Epithelial cell of prostate (primary cell): ENCODE measurements at regions not wholly inside any gene's neighbourhood (a gene's known extent, or its start where the extent isn't known, plus 50 kb on each side); places are given as distances from the start of the nearest gene placed in this dataset.

ENCODE experiments used
- DNase-seq: peaks from one replicate; pipeline ENCODE4 v3.0.0-alpha.2; 2011; ENCODE audit warnings: low read depth, low spot score
- H3K27ac ChIP-seq: fragments of 450-650 bp; 2 replicates; pipeline ENCODE4 v1.5.1; 2017; ENCODE audit warnings: mild to moderate bottlenecking

DNA sequence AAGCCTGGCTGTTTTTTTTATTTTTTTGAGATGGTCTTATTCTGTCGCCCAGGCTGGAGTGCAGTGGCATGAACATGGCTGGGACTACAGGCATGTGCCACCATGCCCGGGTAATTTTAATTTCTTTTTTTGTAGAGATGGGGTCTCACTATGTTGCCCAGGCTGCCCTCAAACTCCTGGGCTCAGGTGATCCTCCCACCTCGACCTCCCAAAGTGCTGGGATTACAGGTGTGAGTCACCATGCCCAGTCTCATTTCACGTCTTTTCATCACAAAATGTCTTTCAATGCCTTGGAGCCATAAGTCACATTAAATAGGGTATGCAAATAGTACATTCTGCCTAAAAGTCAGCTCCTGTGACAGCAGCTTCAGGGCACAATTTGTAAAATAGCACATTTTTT is 52.8 kb downstream of the SOX2 start:
- H3K27ac ChIP-seq: no peak overlapping the region
- no peak for DNase-seq

DNA sequence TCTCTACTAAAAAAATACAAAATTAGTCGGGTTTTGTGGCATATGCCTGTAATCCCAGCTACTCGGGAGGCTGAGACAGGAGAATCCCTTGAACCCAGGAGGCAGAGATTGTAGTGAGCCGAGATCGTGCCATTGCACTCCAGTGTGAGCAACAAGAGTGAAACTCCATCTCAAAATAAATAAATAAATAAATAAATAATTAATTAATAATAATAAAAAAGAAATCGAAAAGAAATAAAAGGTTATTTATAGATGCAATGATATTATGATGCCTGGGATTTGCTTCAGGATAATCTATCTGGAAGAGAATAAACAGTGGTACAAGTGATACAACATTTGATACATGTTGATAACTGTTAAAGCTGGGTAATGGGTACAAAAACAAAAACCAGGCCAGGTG is 58.6 kb downstream of the SOX2 start:
- H3K27ac ChIP-seq: no peak overlapping the region
- no peak for DNase-seq

DNA sequence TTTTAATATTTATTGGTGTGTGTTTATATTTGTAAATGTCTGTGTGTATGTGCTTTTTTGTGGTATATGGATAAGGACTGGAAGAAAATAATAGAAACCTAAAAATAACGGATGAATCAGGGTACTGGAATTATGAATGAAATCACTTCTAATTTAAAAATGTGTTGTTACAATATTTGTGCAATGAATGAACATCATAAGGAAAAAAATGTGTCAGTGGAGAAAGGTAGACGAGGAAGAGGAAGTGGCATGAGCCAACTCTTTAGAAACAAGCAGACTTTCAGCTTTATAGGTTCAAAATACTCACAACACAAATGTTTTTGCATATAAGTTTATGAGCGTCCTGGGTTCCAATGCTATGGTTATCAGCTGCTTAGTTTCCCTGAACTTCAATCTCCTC is 59.4 kb downstream of the SOX2 start:
- DNase-seq: no peak
- H3K27ac ChIP-seq: no peak overlapping the region

DNA sequence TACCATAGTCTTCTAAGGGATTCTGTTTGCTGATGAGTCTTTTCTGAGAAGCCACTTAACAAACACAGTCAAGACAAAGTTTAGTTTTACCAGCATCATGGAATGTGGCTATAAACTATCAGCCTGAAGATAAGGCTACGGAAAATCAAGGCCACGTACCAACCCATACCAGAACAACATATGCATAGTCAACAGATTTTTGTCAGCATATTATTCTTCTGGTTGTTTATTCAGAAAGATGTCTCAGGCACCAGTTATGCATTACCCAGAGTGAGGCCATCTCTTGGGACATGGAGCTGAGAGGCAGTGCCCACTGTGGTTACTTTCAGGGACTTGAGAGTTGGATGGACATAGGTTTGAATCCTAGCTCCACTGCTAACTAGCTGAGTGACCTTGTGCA is 60.4 kb downstream of the SOX2 start:
- no peak for DNase-seq
- H3K27ac ChIP-seq: no peak overlapping the region

DNA sequence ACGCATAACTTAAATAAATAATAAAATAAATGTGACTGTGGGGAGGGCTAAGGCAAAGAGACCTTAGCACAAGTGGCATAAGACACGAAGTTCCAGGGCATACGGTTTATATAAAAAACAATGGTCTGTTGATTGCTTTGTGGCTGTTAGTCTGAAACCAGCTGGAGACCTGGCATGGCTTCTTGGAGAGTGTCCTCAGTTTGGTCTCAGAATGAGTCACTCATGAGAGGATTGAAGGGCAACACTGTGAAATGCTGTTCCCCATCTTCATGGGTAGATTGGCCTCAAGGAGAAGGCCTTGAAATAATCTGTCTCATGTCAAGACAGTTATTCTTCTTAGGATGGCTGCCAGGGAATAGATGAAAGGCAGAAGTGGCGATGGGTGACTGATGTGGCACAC is 62.2 kb downstream of the SOX2 start:
- H3K27ac ChIP-seq: no peak overlapping the region
- DNase-seq: no peak

DNA sequence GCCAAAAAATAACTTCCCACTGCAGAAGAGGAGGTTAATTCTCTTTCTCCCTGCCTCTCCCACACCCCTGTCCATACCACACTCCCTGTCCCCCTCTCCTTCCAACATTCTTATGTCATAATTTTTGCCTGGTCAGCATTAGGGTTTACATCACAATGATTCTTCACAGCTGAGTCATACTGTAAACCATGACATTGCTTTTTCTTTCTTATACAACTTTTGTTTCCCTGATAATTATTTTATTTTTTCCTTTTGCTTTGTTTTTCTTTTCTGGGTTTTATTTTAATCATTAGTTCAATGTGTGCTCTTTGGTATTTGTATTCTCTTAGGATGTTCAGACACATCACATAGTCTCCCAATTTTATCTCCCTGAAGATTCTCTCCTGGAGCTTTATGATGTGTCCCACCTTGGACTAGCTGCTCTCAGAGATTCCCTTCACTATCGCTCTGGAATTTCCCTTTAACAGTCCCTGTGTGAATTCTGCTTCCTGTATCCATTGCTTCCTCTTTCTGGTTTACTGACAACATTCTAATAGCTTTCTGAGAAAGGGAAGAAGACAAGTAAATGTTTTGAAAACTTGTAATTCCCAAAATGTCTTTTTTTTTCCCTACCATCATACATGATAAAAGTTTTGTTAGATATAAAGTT is 70.7 kb downstream of the SOX2 start:
- peak overlapping the region; percentile 52 for H3K27ac ChIP-seq
- no peak for DNase-seq

DNA sequence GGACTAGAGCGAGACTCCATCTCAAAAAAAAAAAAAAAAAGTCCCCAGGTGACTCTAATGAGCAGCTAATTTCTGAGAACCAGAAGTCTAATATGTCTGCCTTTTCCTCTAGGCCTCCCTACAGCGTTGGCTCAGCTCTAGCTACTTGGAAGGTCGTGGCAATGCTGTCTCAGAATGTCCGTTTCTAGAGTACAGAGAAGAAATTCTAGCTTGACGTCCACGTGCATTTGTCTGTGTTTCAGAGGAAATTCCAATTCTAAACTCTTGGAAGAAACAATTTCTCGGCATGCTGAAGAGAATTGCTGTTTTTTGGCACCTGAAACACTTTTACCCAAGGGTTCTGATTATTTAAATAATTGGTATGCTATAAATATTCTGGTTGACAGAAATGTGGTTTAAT is 78.8 kb downstream of the SOX2 start:
- DNase-seq: no peak
- no peak overlapping the region for H3K27ac ChIP-seq

DNA sequence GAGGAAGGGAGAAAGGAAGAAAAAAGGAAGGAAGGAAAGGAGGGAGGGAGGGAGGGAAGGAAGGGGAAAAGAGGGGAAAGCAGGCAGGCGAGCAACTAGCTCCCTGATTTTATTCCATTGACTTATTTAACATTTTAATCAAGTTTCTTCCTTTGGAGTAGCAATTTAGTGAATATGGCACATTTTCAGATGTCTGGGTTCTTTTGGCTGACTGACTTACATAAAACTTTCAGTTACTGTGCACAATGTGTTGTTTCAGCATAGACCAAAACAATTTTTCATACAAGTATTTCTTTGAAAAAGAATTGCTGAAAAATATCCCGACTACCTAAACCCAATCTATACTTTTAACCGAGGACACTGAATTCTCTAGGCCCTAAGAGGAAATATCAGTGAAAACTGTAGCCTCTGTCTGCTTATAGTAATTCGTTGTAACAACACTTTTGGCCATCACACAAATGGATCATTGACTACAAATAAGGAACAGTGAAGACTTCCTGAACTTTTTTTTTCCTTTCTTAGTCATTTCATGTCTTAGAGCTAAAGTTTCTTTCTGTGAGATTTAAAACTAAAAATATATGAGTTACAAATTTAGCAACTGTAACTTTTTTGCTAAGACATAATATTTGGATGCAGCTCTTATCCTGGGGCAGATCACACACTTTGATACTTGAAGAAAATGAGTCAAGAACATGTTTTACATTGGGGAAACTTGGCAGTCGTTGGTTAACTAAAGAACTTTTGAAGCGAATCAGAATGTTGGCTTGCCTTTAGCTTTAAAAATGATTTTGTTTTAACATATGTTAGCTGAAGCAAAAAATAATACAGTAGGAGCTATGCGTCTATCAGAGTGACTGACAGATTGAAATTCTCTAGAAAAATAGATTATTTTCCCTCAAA is 79.6 kb downstream of the SOX2 start:
- no peak for DNase-seq

DNA sequence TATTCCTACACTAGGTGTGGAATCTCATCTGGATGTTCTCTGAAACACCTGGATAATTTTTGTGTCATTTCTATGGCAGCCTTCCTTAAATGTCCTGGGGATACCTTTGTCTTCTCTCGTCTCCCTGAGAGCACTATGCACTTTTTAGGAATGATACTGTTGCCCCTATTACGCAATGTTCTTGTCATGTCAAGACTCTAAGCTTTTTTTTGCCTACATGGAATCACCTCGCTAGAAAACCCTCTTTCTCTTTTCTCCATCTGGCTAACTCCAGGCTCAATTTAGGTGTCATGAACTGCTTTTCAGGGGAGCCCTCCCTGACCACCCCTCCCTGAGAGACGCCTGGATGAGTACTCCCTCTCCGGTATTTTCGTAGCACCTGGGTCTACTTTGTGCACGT is 81.3 kb downstream of the SOX2 start:
- no peak overlapping the region for H3K27ac ChIP-seq

More for the DNA sequence above, 79.6 kb downstream of the SOX2 start:
- H3K27ac ChIP-seq: no peak overlapping the region

DNA sequence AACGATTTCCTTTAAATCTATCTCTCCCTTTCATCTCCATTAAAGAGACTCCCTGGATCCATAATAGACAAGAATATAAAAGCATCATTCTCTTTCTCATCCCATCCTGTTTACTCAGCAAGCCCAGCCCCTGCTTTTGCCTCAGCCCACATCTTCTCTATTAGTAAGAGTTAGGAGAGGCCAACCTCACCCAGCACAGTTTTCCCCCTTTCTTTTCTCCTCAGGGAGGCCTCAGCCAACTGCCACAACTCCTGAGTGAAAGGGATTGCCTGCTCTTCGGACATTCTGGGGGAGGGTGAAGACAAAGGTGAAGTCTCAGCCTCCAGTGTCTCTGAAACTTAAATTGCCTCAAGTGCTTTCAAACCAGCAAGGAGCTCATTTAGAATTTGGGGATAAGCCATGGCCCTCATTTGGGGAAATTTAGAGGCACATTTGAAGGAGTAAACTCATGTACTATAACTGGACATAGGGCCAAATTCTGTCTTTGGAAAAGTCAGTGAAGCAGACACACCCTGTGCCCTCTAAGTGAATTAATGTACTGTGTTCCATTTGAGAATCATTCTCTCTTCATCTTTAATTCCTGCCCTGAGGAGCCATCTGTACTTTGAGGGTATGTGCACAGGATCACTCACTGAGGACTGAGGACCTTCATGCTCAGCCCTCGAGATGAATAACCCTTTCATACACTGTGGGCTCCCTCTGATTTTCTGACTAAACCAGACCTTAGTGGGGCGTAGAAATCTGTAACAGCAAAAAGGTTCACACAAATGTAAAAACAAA is 82.5 kb downstream of the SOX2 start:
- no peak for DNase-seq
- no peak overlapping the region for H3K27ac ChIP-seq

More for the DNA sequence above, 81.3 kb downstream of the SOX2 start:
- DNase-seq: no peak

DNA sequence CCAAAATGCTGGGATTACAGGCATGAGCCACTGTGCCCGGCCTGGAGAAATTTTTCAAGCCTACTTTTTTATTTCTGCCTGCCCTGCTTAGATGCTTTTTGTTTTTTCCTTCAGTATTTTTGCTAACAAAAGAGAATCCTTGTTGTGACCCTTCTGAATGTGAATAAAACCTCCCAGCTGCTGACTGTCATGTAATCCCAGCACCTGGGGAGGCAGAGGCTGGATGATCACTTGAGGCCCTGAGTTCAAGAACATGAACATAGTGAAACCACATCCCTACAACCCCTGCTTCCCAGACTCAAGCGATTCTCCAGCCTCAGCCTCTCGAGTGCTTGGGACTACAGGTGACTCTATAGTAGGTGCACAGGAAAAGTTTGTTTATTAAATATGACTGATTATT is 84.9 kb downstream of the SOX2 start:
- no peak for DNase-seq
- H3K27ac ChIP-seq: no peak overlapping the region

DNA sequence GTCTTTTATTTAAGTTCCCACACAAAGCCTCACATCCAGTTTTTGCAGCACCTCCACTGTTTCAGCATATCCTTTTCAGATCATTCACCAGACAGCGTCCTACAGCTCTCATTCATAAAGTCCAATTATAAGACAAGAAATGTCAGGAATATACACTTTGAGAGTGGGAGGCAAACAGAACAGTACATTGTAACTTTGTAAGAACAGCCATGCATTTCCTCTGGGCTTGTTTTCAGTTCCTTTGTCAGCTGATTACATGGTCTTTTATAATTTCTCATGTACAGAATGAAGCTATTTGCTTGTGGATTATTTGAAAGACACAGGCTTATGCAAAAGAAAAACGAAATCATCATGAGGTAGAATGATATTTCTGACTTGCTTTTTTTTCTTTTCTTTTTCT is 85.7 kb downstream of the SOX2 start:
- H3K27ac ChIP-seq: no peak overlapping the region
- DNase-seq: no peak

DNA sequence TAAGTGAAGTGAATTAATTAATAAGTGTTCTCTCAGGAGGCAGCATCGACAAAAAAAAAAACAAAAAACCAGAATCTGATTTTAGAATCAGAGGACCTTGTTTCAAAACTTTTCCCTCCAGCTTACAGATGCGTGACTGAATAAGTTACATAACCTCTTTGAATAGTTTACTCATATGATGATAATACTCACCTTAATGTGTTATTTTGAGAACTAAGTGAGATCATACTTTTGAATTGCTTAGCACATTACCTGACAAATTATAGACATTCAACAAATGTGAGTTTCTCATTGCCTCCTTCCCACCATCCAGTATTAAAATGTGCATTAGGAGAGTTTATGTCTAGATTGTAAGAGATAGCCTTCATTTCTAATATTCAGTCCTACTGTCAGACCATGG is 94.0 kb downstream of the SOX2 start:
- DNase-seq: no peak
- no peak overlapping the region for H3K27ac ChIP-seq

DNA sequence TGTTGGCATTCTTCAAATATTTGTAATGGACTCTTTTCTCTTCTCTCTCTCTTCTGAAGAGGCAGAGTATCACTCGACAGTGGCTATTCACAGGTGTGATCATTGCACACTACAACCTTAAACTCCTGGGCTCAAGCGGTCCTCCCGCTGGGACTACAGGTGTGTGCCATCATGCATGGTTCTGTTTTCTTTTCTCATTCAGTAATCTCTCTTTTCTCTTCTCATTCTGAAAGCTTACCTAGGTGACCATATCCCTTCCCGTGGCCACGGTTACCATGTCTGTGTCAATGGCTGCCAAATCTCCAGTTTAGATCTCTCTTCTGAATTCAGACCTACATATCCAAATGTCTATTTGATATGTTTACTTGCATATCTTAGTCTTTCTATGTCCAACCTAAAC is 96.3 kb downstream of the SOX2 start:
- no peak overlapping the region for H3K27ac ChIP-seq
- DNase-seq: no peak

DNA sequence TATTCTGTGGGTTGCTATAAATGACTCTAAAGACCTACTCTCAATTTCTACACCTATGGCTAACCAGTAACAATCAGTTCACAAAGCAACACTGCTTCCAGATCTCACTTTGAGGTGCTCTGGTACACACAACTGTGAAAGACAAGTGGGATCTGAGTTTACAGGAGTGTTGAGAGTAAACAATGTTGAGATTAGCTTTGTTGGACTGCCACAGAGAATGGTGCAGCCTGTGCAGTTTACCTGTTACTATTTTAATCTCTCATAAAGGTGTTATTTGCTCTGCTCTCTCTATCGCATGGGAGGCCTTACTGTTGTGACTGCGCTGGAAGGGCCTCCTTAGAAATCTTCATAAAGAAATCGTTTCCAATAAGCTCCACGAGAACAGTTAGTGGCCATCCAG is 112.0 kb downstream of the SOX2 start:
- DNase-seq: no peak
- H3K27ac ChIP-seq: no peak overlapping the region

DNA sequence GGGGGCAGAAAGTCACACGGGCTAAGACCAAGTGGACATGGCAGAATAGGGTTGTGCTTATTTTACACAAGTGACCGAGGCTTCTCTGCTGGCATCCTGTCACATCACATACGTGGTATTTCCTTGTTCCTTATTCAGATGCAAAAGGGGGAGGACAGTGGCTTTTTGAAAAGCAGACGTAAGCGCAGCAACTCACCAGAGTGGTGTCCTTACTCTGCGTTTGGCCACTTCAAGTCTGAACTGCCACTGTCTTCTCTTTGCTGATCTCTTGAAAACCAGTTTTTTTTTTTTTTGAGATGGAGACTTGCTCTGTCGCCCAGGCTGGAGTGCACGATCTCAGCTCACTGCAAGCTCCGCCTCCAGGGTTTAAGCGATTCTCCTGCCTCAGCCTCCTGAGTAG is 113.2 kb downstream of the SOX2 start:
- no peak for DNase-seq
- H3K27ac ChIP-seq: no peak overlapping the region

DNA sequence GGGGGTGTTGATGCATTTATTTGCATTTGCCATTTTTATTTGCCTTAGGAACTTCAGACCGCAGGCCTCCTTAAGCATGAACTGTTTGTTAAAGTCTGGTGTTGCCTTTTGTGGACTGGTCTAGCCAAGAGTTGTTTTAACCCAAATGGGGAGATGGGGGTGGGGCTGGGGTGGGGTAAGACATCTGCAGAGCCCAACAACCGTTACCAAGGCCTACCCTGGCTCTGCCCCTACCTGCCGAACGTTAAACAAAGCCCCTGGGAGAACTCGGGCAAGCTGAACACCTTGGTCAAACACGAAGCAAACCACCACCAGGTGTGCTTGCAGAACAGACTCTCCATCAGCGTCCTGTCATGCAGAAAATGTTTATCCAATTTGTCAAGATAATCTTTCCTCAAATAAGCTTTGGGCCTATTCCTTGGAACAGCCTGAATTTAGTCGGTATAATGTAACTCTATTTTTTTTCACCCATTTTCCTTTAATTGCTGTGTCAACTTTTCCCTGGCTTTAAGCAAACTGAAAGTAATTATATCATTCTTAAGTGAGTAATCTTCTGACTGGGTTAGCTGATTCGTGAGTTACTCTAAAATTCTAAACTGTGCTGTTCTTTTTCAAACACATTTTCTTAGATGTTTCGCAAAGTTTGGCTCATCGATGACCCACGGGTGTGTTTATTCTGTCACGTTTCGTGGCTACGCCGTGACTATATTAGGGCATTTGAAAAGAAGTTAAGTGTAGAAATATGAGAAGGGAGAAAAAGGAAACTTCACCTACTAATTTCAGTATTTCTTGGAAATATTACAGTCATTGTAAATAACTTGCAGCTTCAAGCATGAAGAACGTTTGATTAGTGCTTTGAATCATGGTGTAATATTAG is 127.6 kb downstream of the SOX2 start:
- DNase-seq: no peak
- H3K27ac ChIP-seq: peak overlapping the region; percentile 17

DNA sequence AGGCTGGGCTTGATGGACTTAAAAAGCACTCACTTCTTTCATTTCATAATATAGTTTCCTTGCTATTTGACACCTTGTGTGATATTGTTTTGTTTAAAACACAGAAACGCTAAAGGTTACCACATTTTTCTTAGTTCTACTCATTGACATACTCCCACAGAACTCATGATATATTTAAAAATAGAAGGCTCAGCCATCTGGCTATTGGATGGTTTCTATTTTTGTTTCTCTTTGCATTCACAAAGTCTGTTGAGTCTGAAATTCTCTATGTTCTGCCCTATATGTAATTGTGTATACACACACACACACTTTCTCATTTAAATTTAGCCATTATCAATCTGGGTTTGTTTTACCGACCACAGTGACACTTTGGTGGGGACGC is 128.2 kb downstream of the SOX2 start:
- DNase-seq: no peak
- H3K27ac ChIP-seq: peak overlapping the region; percentile 17

DNA sequence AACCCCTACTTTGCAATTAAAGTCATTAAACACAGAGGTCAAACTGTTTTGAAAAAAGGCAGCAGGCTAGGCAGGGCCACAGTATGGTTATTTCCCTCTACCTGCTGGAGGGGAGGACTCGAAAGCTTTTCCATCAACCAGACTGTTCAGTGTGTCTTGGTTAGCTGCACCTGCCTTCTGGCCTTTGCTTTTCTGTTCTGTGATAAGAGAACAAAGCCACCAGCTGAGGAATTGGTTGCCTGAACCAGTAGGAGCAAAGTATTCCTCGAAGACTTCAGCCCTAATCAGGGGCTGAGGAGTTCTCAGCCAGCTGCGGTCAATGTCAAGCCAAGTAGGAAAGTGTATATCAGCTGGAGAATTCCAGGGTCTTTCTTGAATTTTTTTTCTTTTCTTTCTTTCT is 132.5 kb downstream of the SOX2 start:
- DNase-seq: no peak
- no peak overlapping the region for H3K27ac ChIP-seq

DNA sequence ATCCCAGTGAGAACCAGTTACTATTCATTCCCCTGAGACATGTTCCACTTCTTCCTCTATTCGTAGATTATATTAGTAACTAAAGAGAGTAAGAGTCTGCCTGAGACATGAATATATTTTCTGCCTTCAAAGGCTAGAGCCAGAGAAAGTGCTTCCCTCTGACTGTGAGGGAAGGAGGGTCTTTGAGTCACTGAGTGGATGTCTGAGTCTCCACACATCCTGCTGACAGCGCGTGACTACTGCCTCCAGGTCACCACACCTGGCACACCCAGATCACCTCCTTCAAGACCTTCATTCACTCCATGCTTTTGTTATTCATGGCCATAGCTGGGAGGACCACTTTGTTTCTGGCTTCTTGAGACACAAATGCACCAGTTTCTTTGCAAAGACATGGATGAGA is 135.6 kb downstream of the SOX2 start:
- DNase-seq: no peak
- H3K27ac ChIP-seq: no peak overlapping the region
